Loucy (cell line): ENCODE measurements at regions not wholly inside any gene's neighbourhood (a gene's known extent, or its start where the extent isn't known, plus 50 kb on each side); places are given as distances from the start of the nearest gene placed in this dataset.

ENCODE experiments used
- H2AFZ ChIP-seq: fragments of 200-600 bp; sonication (generic); 2 replicates; pipeline ENCODE4 v1.6.0; 2016; ENCODE audit warnings: antibody characterized with exemption, mild to moderate bottlenecking, low read length, moderate library complexity
- H3F3A ChIP-seq: fragments of 200-600 bp; 2 replicates; pipeline ENCODE4 v1.6.0; 2016; ENCODE audit warnings: antibody characterized with exemption, low read depth, mild to moderate bottlenecking
- H3K27me3 ChIP-seq: fragments of 200-600 bp; sonication (generic); 2 replicates; pipeline ENCODE4 v1.6.1; 2014; ENCODE audit warnings: low read length, mild to moderate bottlenecking; ENCODE audit not compliant: insufficient read depth, poor library complexity, severe bottlenecking
- H3K36me3 ChIP-seq: fragments of 200-600 bp; sonication (generic); 2 replicates; pipeline ENCODE4 v1.6.1; 2016; ENCODE audit warnings: low read length; ENCODE audit not compliant: insufficient read depth
- H3K4me1 ChIP-seq: fragments of 200-600 bp; sonication (generic); 2 replicates; pipeline ENCODE4 v1.5.1; 2014; ENCODE audit warnings: low read length, mild to moderate bottlenecking; ENCODE audit not compliant: insufficient read depth, poor library complexity, severe bottlenecking
- H3K4me2 ChIP-seq: fragments of 200-600 bp; sonication (generic); 2 replicates; pipeline ENCODE4 v1.6.0; 2014; ENCODE audit warnings: antibody characterized with exemption, low read length, low read depth, mild to moderate bottlenecking; ENCODE audit not compliant: poor library complexity, severe bottlenecking
- H3K4me3 ChIP-seq: fragments of 200-600 bp; sonication (generic); 2 replicates; pipeline ENCODE4 v1.5.1; 2014; ENCODE audit warnings: low read length, mild to moderate bottlenecking, mixed read lengths; ENCODE audit not compliant: poor library complexity, severe bottlenecking
- H3K79me2 ChIP-seq: fragments of 200-600 bp; sonication (generic); 2 replicates; pipeline ENCODE4 v1.6.1; 2014; ENCODE audit warnings: low read length; ENCODE audit not compliant: insufficient read depth
- H3K9ac ChIP-seq: fragments of 200-600 bp; sonication (generic); 2 replicates; pipeline ENCODE4 v1.6.0; 2014; ENCODE audit warnings: mild to moderate bottlenecking, low read depth, low read length, moderate library complexity; ENCODE audit not compliant: poor library complexity, severe bottlenecking
- H3K9me2 ChIP-seq: fragments of 200-600 bp; sonication (generic); replicated peaks from 2 replicates; pipeline ENCODE4 v1.6.1; 2016; ENCODE audit warnings: low read depth, low read length, mixed read lengths
- H3K9me3 ChIP-seq: fragments of 200-600 bp; sonication (generic); 2 replicates; pipeline ENCODE4 v1.6.1; 2014; ENCODE audit warnings: mild to moderate bottlenecking, antibody characterized with exemption, low read length, low read depth; ENCODE audit not compliant: insufficient read depth
- H4K20me1 ChIP-seq: fragments of 200-600 bp; sonication (generic); 2 replicates; pipeline ENCODE4 v1.6.0; 2014; ENCODE audit warnings: antibody characterized with exemption, low read length, mild to moderate bottlenecking; ENCODE audit not compliant: insufficient read depth, poor library complexity, severe bottlenecking
- EZH2phosphoT487 ChIP-seq: fragments of 200-600 bp; IDR thresholded peaks from 2 replicates; pipeline ENCODE4 v1.6.1; 2018; ENCODE audit warnings: antibody characterized with exemption, mild to moderate bottlenecking, moderate library complexity, borderline replicate concordance
- TF ChIP-seq, protein P1 (sequence below): fragments of 200-600 bp; sonication (generic); conservative IDR thresholded peaks from 2 replicates; pipeline ENCODE4 v1.5.1; 2014; ENCODE audit warnings: mild to moderate bottlenecking, antibody characterized with exemption, low read length

DNA sequence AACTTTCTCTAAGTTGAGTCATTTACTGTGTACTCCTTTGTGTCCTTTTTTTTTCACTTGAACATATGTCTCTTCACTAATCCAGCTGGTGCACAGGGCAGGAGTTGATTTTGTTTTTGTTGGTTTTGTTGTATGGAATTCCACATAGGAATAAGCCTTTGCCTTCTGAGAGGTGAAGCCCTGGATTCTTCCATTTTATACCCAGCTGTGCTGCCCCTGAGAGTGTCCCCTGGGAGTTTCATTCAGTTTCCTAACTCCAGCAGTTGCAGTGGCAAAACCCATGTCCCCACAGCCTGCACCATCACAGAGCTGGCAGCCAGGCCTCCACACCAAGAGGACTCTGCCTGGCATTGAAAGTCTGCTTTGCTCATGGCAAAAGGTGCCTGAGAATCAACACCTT is 107.3 kb upstream of the SYNDIG1 start:
- no peaks in the 10 kb centered on the region for H3F3A ChIP-seq
- no peaks in the 10 kb centered on the region for H3K79me2 ChIP-seq
- H3K4me1 ChIP-seq = no peaks in the 10 kb centered on the region
- TF ChIP-seq EZH2phosphoT487 = no peak
- TF ChIP-seq, protein P1, sequence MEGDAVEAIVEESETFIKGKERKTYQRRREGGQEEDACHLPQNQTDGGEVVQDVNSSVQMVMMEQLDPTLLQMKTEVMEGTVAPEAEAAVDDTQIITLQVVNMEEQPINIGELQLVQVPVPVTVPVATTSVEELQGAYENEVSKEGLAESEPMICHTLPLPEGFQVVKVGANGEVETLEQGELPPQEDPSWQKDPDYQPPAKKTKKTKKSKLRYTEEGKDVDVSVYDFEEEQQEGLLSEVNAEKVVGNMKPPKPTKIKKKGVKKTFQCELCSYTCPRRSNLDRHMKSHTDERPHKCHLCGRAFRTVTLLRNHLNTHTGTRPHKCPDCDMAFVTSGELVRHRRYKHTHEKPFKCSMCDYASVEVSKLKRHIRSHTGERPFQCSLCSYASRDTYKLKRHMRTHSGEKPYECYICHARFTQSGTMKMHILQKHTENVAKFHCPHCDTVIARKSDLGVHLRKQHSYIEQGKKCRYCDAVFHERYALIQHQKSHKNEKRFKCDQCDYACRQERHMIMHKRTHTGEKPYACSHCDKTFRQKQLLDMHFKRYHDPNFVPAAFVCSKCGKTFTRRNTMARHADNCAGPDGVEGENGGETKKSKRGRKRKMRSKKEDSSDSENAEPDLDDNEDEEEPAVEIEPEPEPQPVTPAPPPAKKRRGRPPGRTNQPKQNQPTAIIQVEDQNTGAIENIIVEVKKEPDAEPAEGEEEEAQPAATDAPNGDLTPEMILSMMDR = no peak
- H3K4me3 ChIP-seq = no peak overlapping the region
- no peak overlapping the region for H3K9ac ChIP-seq
- H3K27me3 ChIP-seq = no peaks in the 10 kb centered on the region
- no peak overlapping the region for H2AFZ ChIP-seq
- no peaks in the 10 kb centered on the region; the same call in 1 of the 2 replicates for H3K9me3 ChIP-seq
- no peaks in the 10 kb centered on the region for H4K20me1 ChIP-seq
- H3K4me2 ChIP-seq = no peak overlapping the region
- no peaks in the 10 kb centered on the region for H3K9me2 ChIP-seq
- H3K36me3 ChIP-seq = no peaks in the 10 kb centered on the region

DNA sequence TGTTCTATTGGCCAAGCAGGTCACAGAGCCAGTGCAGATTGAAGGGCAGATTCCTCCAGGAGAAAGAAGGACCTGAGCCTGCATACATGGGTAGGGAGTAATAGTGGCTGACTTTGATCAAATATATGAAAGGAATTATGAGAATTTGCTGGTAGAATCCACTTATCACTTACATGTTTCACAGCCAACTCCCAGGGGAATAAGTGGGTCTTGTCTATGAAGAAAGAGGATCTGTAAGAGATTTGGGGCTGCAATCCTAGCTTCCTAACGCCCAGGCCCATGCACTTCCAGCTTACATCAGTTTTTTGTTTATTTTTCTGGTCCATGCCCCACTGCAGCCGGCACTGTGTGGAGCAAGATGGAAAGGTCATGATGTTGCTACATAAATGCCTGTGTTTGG is 107.9 kb upstream of the SYNDIG1 start:
- Histone ChIP-seq H3K36me3 (no peaks in the 10 kb centered on the region), H3K27me3 (no peaks in the 10 kb centered on the region), H3K4me3 (no peak overlapping the region), H3K9ac (no peak overlapping the region), H2AFZ (no peak overlapping the region), H3K79me2 (no peaks in the 10 kb centered on the region), H3K9me2 (no peaks in the 10 kb centered on the region), H4K20me1 (no peaks in the 10 kb centered on the region), H3K4me1 (no peaks in the 10 kb centered on the region), H3K9me3 (no peaks in the 10 kb centered on the region; the same call in 1 of the 2 replicates), H3F3A (no peaks in the 10 kb centered on the region), H3K4me2 (no peak overlapping the region)
- no peak for TF ChIP-seq EZH2phosphoT487
- TF ChIP-seq, protein P1 = no peak

GRCh38 chr20:24360531-24360930 is 108.9 kb upstream of the SYNDIG1 start:
- Histone ChIP-seq H3K4me1 (no peaks in the 10 kb centered on the region), H3K9me2 (no peaks in the 10 kb centered on the region), H3K4me2 (no peak overlapping the region), H3K27me3 (no peaks in the 10 kb centered on the region), H3K79me2 (no peaks in the 10 kb centered on the region), H3F3A (no peaks in the 10 kb centered on the region), H2AFZ (no peak overlapping the region), H3K36me3 (no peaks in the 10 kb centered on the region), H3K9ac (no peak overlapping the region), H3K4me3 (no peak overlapping the region), H4K20me1 (no peaks in the 10 kb centered on the region), H3K9me3 (no peaks in the 10 kb centered on the region; the same call in 1 of the 2 replicates)
- TF ChIP-seq EZH2phosphoT487 = no peak
- TF ChIP-seq, protein P1 = no peak
